GM13976 (cell line): ENCODE measurements at regions not wholly inside any gene's neighbourhood (a gene's known extent, or its start where the extent isn't known, plus 50 kb on each side); places are given as distances from the start of the nearest gene placed in this dataset.

Experiments
- DNase-seq: peaks from one replicate; pipeline ENCODE4 v3.0.0; 2012; ENCODE audit warnings: low spot score
- in situ Hi-C: fragments of 300-500 bp; cut with MboI; formaldehyde crosslinking; loops from one replicate; pipeline ENCODE4 v1.12.0; 2022; ENCODE audit warnings: low sequenced_read_pairs, mixed read lengths, inconsistent platforms; ENCODE audit not compliant: unreplicated experiment
- TF ChIP-seq, protein P1 (sequence below): IDR thresholded peaks from 2 replicates; pipeline ENCODE4 v1.5.1; 2012; ENCODE audit warnings: borderline replicate concordance, mild to moderate bottlenecking; ENCODE audit not compliant: insufficient read depth; ENCODE audit errors: extremely low read depth, missing control alignments, control extremely low read depth

- no peak for DNase-seq
- TF ChIP-seq, protein P1, sequence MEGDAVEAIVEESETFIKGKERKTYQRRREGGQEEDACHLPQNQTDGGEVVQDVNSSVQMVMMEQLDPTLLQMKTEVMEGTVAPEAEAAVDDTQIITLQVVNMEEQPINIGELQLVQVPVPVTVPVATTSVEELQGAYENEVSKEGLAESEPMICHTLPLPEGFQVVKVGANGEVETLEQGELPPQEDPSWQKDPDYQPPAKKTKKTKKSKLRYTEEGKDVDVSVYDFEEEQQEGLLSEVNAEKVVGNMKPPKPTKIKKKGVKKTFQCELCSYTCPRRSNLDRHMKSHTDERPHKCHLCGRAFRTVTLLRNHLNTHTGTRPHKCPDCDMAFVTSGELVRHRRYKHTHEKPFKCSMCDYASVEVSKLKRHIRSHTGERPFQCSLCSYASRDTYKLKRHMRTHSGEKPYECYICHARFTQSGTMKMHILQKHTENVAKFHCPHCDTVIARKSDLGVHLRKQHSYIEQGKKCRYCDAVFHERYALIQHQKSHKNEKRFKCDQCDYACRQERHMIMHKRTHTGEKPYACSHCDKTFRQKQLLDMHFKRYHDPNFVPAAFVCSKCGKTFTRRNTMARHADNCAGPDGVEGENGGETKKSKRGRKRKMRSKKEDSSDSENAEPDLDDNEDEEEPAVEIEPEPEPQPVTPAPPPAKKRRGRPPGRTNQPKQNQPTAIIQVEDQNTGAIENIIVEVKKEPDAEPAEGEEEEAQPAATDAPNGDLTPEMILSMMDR, result no peak
- in situ Hi-C loops, result no loop called here
Observed at GRCh38 chr4:167290678-167291077, 56.4 kb upstream of the SPOCK3 start.

DNA sequence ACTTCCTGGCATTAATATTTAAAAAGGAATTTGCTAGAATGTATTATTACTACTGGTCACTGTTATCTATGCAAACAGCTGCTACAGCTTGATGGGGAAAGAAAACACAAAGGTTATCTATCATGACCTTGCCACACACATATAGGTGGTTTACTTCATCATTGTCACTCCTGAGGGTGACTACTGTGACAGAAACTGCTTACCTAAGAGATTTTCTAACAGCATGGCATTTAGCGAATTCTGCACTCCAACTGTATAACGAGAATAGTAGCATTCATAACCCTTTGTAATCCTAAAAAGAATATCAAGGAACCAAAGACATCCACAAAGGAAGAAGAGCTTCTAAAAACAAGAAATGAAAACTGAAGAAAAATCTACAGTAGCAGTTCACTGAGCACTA is 74.6 kb upstream of the SPOCK3 start:
- in situ Hi-C loops, result no loop called here
- DNase-seq, result no peak
- TF ChIP-seq, protein P1, result no peak

- DNase-seq, result no peak
- in situ Hi-C loops, result no loop called here
- TF ChIP-seq, protein P1, result no peak
Observed at GRCh38 chr4:167321299-167321698, 87.0 kb upstream of the SPOCK3 start.

DNA sequence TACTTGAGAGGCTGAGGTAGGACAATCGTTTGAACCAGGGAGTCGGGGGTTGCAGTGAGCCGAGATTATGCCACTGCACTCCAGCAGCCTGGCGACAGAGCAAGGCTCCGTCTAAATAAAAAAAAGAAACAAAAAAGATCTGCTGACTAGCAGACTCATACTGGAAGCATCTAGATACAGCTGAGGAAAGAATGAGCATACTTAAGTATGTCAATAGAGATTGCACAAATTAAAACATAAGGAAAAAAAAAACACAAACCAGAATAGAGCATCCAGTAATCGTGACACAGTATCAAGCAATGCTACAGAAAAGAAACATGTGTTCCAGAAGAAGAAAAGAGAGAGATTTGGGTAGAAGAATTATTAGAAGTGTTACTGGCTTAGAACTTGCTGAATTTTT is 105.5 kb upstream of the SPOCK3 start:
- TF ChIP-seq, protein P1, result no peak
- in situ Hi-C loops, result no loop called here
- DNase-seq, result no peak

DNA sequence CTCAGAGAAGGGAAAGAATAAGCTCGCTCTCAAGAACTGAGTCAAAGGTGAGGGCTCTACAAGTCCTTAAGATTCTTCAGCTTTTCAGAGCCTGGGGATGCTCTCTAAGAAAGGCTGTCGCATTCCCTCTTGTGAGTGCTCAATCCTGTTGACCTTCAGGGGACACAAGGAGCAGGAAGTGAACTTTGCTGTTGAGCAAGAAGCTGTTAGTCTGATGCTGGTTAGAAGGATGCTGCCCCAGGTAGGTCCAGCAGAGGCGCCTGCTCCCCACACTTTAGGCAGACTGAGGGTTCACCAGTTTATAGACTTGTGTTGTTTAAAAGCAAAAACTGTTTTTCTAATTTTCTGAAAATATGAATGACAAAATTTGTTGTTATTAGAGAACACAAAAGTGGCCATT is 125.4 kb upstream of the SPOCK3 start:
- in situ Hi-C loops, result no loop called here
- TF ChIP-seq, protein P1, result no peak
- DNase-seq, result no peak

GRCh38 chr4:167379076-167379835 is 145.0 kb upstream of the SPOCK3 start:
- in situ Hi-C loops, result no loop called here
- TF ChIP-seq, protein P1, result no peak
- DNase-seq, result no peak

GRCh38 chr4:167380964-167381363 is 146.7 kb upstream of the SPOCK3 start:
- DNase-seq, result no peak
- TF ChIP-seq, protein P1, result no peak
- in situ Hi-C loops, result no loop called here
